ENCODE measurements at regions not wholly inside any gene's neighbourhood (a gene's known extent, or its start where the extent isn't known, plus 50 kb on each side); places are given as distances from the start of the nearest gene placed in this dataset.
"Not testable (repeated sequence)": the region's sequence is repeated elsewhere in the genome, so short reads cannot be mapped to it uniquely, and the experiment has no call there.

DNA sequence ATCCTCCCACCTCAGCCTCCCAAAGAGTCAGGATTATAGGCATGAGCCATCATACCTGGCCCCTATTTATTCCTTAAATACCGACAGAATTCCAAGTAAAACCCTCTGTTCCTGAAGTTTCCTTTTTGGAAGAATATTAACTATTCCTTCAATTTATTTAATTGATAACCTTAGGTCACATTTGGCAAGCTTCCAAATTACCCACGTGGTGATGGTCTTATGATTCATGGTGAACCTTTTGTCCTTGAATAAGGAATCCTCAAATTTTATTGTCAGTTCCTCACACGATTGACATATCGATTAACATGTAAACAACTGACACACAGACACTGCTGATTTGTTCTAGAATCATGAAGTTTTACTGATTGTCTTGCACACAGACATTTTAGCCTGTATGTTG lies 130.6 kb upstream of the LRRC61 start:
- TF ChIP-seq, protein P1, sequence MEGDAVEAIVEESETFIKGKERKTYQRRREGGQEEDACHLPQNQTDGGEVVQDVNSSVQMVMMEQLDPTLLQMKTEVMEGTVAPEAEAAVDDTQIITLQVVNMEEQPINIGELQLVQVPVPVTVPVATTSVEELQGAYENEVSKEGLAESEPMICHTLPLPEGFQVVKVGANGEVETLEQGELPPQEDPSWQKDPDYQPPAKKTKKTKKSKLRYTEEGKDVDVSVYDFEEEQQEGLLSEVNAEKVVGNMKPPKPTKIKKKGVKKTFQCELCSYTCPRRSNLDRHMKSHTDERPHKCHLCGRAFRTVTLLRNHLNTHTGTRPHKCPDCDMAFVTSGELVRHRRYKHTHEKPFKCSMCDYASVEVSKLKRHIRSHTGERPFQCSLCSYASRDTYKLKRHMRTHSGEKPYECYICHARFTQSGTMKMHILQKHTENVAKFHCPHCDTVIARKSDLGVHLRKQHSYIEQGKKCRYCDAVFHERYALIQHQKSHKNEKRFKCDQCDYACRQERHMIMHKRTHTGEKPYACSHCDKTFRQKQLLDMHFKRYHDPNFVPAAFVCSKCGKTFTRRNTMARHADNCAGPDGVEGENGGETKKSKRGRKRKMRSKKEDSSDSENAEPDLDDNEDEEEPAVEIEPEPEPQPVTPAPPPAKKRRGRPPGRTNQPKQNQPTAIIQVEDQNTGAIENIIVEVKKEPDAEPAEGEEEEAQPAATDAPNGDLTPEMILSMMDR (IDR thresholded peaks at IDR 0.05; ENCODE audit: borderline replicate concordance, extremely low read depth, low read length, poor library complexity, severe bottlenecking), result not testable (repeated sequence)
- TF ChIP-seq EZH2 (IDR thresholded peaks at IDR 0.05; ENCODE audit: borderline replicate concordance, low read depth, low read length, severe bottlenecking), result not testable (repeated sequence)
